Heart right ventricle (tissue), 16 donors: ENCODE measurements at regions not wholly inside any gene's neighbourhood (a gene's known extent, or its start where the extent isn't known, plus 50 kb on each side); places are given as distances from the start of the nearest gene placed in this dataset.

ENCODE experiments used
- ATAC-seq, 8 donors: fragments of 200-7000 bp; cut with Tn5 transposase; one replicate each; pipeline ENCODE4 v1.9.1; 2020; ENCODE audit warnings: mild to moderate bottlenecking in 8 of 8, moderate library complexity in 8 of 8, moderate number of reproducible peaks in 1 of 8
- DNase-seq, 2 donors: peaks; one replicate each; pipeline ENCODE4 v3.0.0-alpha.2; 2020
- H3K27ac ChIP-seq, 10 donors: fragments of 200-600 bp; sonication (generic) in 2 of 10; one replicate each; pipeline versions ENCODE4 v1.5.0 to v1.8.0; 2020 to 2022; ENCODE audit warnings: mild to moderate bottlenecking in 3 of 10
- H3K27me3 ChIP-seq, 7 donors: fragments of 200-600 bp; one replicate each; pipeline ENCODE4 v1.8.0; 2021 to 2022; ENCODE audit warnings: mild to moderate bottlenecking in 2 of 7
- H3K36me3 ChIP-seq, 9 donors: fragments of 200-600 bp; sonication (generic) in 1 of 9; one replicate each; pipeline versions ENCODE4 v1.5.0 to v1.8.0; 2020 to 2022; ENCODE audit warnings: mild to moderate bottlenecking in 2 of 9
- H3K4me1 ChIP-seq, 9 donors: fragments of 200-600 bp; sonication (generic) in 1 of 9; one replicate each; pipeline versions ENCODE4 v1.5.0 to v1.8.0; 2020 to 2022; ENCODE audit warnings: mild to moderate bottlenecking in 4 of 9
- H3K4me3 ChIP-seq, 10 donors: fragments of 200-600 bp; sonication (generic) in 2 of 10; one replicate each; pipeline versions ENCODE4 v1.5.0 to v1.8.0; 2020 to 2022; ENCODE audit warnings: mild to moderate bottlenecking in 7 of 10, moderate library complexity in 2 of 10
- H3K9me3 ChIP-seq, 11 donors: fragments of 200-600 bp in 10 of 11; sonication (generic) in 2 of 11; one replicate each; pipeline versions ENCODE4 v1.5.0 to v1.8.0; 2013 to 2022; ENCODE audit warnings: mild to moderate bottlenecking in 2 of 11, control low read depth in 1 of 11, moderate library complexity in 1 of 11
- WGBS, 2 donors: extraction: QIAGEN DNeasy Blood & Tissue Kit; methylation state at CpG; one replicate each; pipeline ENCODE4 v1.1.7; 2013; ENCODE audit warnings: inconsistent platforms in 1 of 2; 5-methylcytosine and 5-hydroxymethylcytosine counted together
- intact Hi-C, 10 donors: fragments of 100-400 bp; cut with DNase I; formaldehyde crosslinking; loops; one replicate each; pipeline versions ENCODE4 v1.11.1 to v1.14.2; 2022
- TF ChIP-seq, protein P1 (sequence below), 9 donors: fragments of 200-600 bp; sonication (generic) in 2 of 9; IDR thresholded peaks; one replicate each; pipeline versions ENCODE4 v1.5.0 to v1.8.0; 2021 to 2022; ENCODE audit warnings: antibody characterized with exemption in 9 of 9, mild to moderate bottlenecking in 5 of 9, moderate library complexity in 1 of 9
- donor health status: Arrhythmogenic right ventricular cardiomyopathy.
- donor health status: ischemic (EF 13 %, LVEDD 7.1; RV severe dilation, severe dysfunction).
- donor health status: healthy with polysubstance abuse.
- donor health status: DM: no; HTN: yes; CAD: no.
- donor health status: DM: no; HTN: no; CAD: no.
- donor health status: ischemic (EF 25% LVEDD 6.9; RV normal size, moderate dysfunction).
- donor health status: ischemic (EF 25% LVEDD 5.7; RV mildly dilated, moderate dysfunction).
- donor health status: healthy.
- donor health status: DM: yes; HTN: yes; CAD: no.
- donor health status: Ischemic cardiomyopathy.
- donor health status: ischemic (EF 35%, LVEDD 5.7; RV mildly dilated, moderate dysfunction).
- donor health status: nonischemic (EF 11% LVEDD 7.7; RV severe dilation, severe dysfunction).
- donor health status: DM: yes; HTN: yes; CAD: no.
- donor health status: PGD.
- donor health status: ischemic (EF 29% LVEDD 5.4; RV normal size, mild dysfunction).
- donor health status: nonischemic (EF 23%, LVEDD 6.1; RV moderate dilation, normal function).

GRCh38 chr3:105956306-105956705, 87.5 kb upstream of the CBLB start:
- ATAC-seq (no peak), DNase-seq (no peak)
- H3K4me3 ChIP-seq = no peak overlapping the region
- intact Hi-C loops = no loop called here
- TF ChIP-seq, protein P1, sequence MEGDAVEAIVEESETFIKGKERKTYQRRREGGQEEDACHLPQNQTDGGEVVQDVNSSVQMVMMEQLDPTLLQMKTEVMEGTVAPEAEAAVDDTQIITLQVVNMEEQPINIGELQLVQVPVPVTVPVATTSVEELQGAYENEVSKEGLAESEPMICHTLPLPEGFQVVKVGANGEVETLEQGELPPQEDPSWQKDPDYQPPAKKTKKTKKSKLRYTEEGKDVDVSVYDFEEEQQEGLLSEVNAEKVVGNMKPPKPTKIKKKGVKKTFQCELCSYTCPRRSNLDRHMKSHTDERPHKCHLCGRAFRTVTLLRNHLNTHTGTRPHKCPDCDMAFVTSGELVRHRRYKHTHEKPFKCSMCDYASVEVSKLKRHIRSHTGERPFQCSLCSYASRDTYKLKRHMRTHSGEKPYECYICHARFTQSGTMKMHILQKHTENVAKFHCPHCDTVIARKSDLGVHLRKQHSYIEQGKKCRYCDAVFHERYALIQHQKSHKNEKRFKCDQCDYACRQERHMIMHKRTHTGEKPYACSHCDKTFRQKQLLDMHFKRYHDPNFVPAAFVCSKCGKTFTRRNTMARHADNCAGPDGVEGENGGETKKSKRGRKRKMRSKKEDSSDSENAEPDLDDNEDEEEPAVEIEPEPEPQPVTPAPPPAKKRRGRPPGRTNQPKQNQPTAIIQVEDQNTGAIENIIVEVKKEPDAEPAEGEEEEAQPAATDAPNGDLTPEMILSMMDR (IDR thresholded peaks at IDR 0.05) = no peak
- H3K4me1 ChIP-seq = peaks cover 0 to 1% (median 0%) of the 10 kb centered on the region in 9 donors
- H3K36me3 ChIP-seq = no peaks in the 10 kb centered on the region
- WGBS, 2 donors = 87 to 91% methylated on average over 1 of the region's 1 CpG
- H3K27ac ChIP-seq = no peak overlapping the region
- no peaks in the 10 kb centered on the region for H3K27me3 ChIP-seq
- no peaks in the 10 kb centered on the region for H3K9me3 ChIP-seq

GRCh38 chr3:105957722-105958121, 88.9 kb upstream of the CBLB start:
- DNase-seq (no peak), ATAC-seq (no peak)
- H3K4me1 ChIP-seq = peaks cover 0 to 6% (median 3%) of the 10 kb centered on the region in 9 donors
- TF ChIP-seq, protein P1 (IDR thresholded peaks at IDR 0.05) = no peak
- no peaks in the 10 kb centered on the region for H3K9me3 ChIP-seq
- H3K36me3 ChIP-seq = no peaks in the 10 kb centered on the region
- 97 to 98% methylated on average over 5 of the region's 5 CpGs for WGBS, 2 donors
- intact Hi-C loops = no loop called here
- H3K27me3 ChIP-seq = no peaks in the 10 kb centered on the region
- H3K4me3 ChIP-seq = no peak overlapping the region
- H3K27ac ChIP-seq = no peak overlapping the region

- peak in 1 of 8 donors; percentile 44 for ATAC-seq
- TF ChIP-seq, protein P1 (IDR thresholded peaks at IDR 0.05) = no peak
- Histone ChIP-seq H3K27me3 (no peaks in the 10 kb centered on the region), H3K27ac (no peak overlapping the region), H3K4me3 (no peak overlapping the region), H3K36me3 (no peaks in the 10 kb centered on the region), H3K9me3 (no peaks in the 10 kb centered on the region), H3K4me1 (peaks cover 0 to 9% (median 4%) of the 10 kb centered on the region in 9 donors)
- DNase-seq = no peak
- intact Hi-C loops = no loop called here
- WGBS, 2 donors = 85% methylated on average over 5 of the region's 5 CpGs
Measured at GRCh38 chr3:105958237-105959000, 89.6 kb upstream of the CBLB start.

DNA sequence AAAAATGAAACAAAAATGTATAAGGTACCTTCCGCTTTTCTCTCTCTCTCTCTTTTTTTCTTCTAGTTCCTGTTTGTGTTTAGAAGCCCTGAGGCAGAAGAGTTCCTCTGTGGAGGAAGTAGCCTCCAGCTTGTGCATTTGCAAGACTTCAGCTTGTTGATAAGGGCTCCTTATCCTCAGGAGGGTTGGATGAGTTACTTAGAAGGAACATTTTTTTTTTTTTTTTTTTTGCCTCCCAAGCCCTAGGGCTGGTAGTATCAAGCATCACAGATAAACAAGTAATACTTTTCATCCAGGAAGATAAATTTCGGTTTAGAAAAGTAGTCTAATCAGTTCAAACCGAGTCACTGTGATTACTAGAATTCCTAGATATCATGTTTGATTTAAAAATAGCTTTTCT, 91.0 kb upstream of the CBLB start:
- 56 to 57% methylated on average over 3 of the region's 3 CpGs for WGBS, 2 donors
- Histone ChIP-seq H3K27ac (no peak overlapping the region), H3K27me3 (no peaks in the 10 kb centered on the region), H3K9me3 (no peaks in the 10 kb centered on the region), H3K4me1 (peaks cover 0 to 9% (median 4%) of the 10 kb centered on the region in 9 donors), H3K36me3 (no peaks in the 10 kb centered on the region), H3K4me3 (no peak overlapping the region)
- intact Hi-C loops = loop anchor here in 1 of 10 donors (10.0 kb wide), 1 partner anchor 175 kb away; no protein-coding TSS in a partner anchor
- TF ChIP-seq, protein P1 (IDR thresholded peaks at IDR 0.05) = no peak
- peak in 2 of 8 donors; percentile 31 to 38 for ATAC-seq
- DNase-seq = no peak
